GM19239 (cell line): ENCODE measurements at regions not wholly inside any gene's neighbourhood (a gene's known extent, or its start where the extent isn't known, plus 50 kb on each side); places are given as distances from the start of the nearest gene placed in this dataset.
"Not testable (repeated sequence)": the region's sequence is repeated elsewhere in the genome, so short reads cannot be mapped to it uniquely, and the experiment has no call there.

Source experiments
- DNase-seq: peaks from one replicate; pipeline ENCODE4 v3.0.0; 2011; ENCODE audit warnings: low spot score; ENCODE audit not compliant: insufficient read length
- FAIRE-seq: peaks from 2 replicates; lab custom pipeline; 2011; peaks lifted over from hg19 to GRCh38; lab: Jason Lieb, UNC

GRCh38 chr2:21379668-21380067 lies 255.9 kb downstream of the TDRD15 start:
- not testable (repeated sequence) for DNase-seq, FAIRE-seq

- no peak for FAIRE-seq
Measured at GRCh38 chr2:21381421-21381820, 257.7 kb downstream of the TDRD15 start.

GRCh38 chr2:21382701-21383520 lies 259.1 kb downstream of the TDRD15 start:
- DNase-seq (no peak), FAIRE-seq (no peak)

More at GRCh38 chr2:21381421-21381820, 257.7 kb downstream of the TDRD15 start:
- no peak for DNase-seq

GRCh38 chr2:21386666-21387065 lies 262.9 kb downstream of the TDRD15 start:
- DNase-seq (no peak), FAIRE-seq (no peak)

- DNase-seq = no peak
- FAIRE-seq = no peak
Measured at GRCh38 chr2:21392649-21393048, 268.9 kb downstream of the TDRD15 start.

- no peak for FAIRE-seq
Measured at GRCh38 chr2:21393173-21393572, 269.4 kb downstream of the TDRD15 start.

GRCh38 chr2:21395366-21395765 lies 271.6 kb downstream of the TDRD15 start:
- FAIRE-seq (no peak), DNase-seq (no peak)

More at GRCh38 chr2:21393173-21393572, 269.4 kb downstream of the TDRD15 start:
- DNase-seq = no peak

GRCh38 chr2:21396252-21396651 lies 272.5 kb downstream of the TDRD15 start:
- no peak for FAIRE-seq
- DNase-seq = no peak

- no peak for FAIRE-seq
- no peak for DNase-seq
Measured at GRCh38 chr2:21401022-21401698, 277.4 kb downstream of the TDRD15 start.

- DNase-seq = no peak
- FAIRE-seq = no peak
Measured at GRCh38 chr2:21404137-21404536, 280.4 kb downstream of the TDRD15 start.

GRCh38 chr2:21404827-21405625 lies 281.3 kb downstream of the TDRD15 start:
- DNase-seq = no peak
- FAIRE-seq = no peak

GRCh38 chr2:21406386-21406785 lies 282.6 kb downstream of the TDRD15 start:
- FAIRE-seq (no peak), DNase-seq (no peak)

GRCh38 chr2:21406911-21407310 lies 283.1 kb downstream of the TDRD15 start:
- FAIRE-seq (no peak), DNase-seq (no peak)

- DNase-seq = no peak
- no peak for FAIRE-seq
Measured at GRCh38 chr2:21407851-21408250, 284.1 kb downstream of the TDRD15 start.

GRCh38 chr2:21411741-21412140 lies 288.0 kb downstream of the TDRD15 start:
- FAIRE-seq = no peak

GRCh38 chr2:21412944-21413443 lies 289.2 kb downstream of the TDRD15 start:
- FAIRE-seq = no peak
- DNase-seq = no peak

More at GRCh38 chr2:21411741-21412140, 288.0 kb downstream of the TDRD15 start:
- no peak for DNase-seq

GRCh38 chr2:21415234-21415633 lies 291.5 kb downstream of the TDRD15 start:
- FAIRE-seq = no peak
- DNase-seq = no peak

- FAIRE-seq (no peak), DNase-seq (no peak)
Measured at GRCh38 chr2:21416226-21416625, 292.5 kb downstream of the TDRD15 start.

GRCh38 chr2:21418456-21418855 lies 294.7 kb downstream of the TDRD15 start:
- FAIRE-seq (no peak), DNase-seq (no peak)

- FAIRE-seq = no peak
- no peak for DNase-seq
Measured at GRCh38 chr2:21420553-21421335, 297.0 kb downstream of the TDRD15 start.
